B cell (primary cell): ENCODE measurements at regions not wholly inside any gene's neighbourhood (a gene's known extent, or its start where the extent isn't known, plus 50 kb on each side); places are given as distances from the start of the nearest gene placed in this dataset.

ENCODE experiments used
- ATAC-seq: fragments of 200-7000 bp; cut with Tn5 transposase; one replicate; pipeline ENCODE4 v1.10.0; 2021; ENCODE audit warnings: low read depth, mild to moderate bottlenecking, moderate number of reproducible peaks, moderate library complexity
- CTCF ChIA-PET: fragments of 350-600 bp; sonication (Branson Sonifier 250); formaldehyde crosslinking; loops from one replicate; lab custom pipeline; 2021; ENCODE audit warnings: antibody characterized with exemption, inconsistent platforms; lab: Charles Lee
- POLR2A ChIA-PET: fragments of 350-600 bp; sonication (Branson Sonifier 250); formaldehyde crosslinking; loops from one replicate; lab custom pipeline; 2021; ENCODE audit warnings: antibody characterized with exemption; lab: Charles Lee
- DNase-seq: peaks from one replicate; pipeline ENCODE4 v3.0.0; 2013
- H2AFZ ChIP-seq: 2 replicates; pipeline ENCODE4 v1.6.1; 2012; ENCODE audit warnings: mild to moderate bottlenecking, low read depth, low read length; ENCODE audit not compliant: insufficient read depth, poor library complexity, severe bottlenecking
- H3K27ac ChIP-seq, 2 donors: 1 replicate in 1 of 2; 2 replicates in 1 of 2; pipeline ENCODE4 v1.5.1; 2012 to 2013; ENCODE audit warnings: low read length in 2 of 2, mild to moderate bottlenecking in 2 of 2, moderate library complexity in 1 of 2
- H3K27me3 ChIP-seq, 4 experiments: fragments of 200-600 bp in 1 of 4; sonication (generic) in 1 of 4; replicated peaks in 1 of 4; 1 replicate in 2 of 4; 2 replicates in 2 of 4; pipeline versions ENCODE4 v1.6.1 to v1.7.0; 2013 to 2016; ENCODE audit warnings: low read length in 3 of 4, mild to moderate bottlenecking in 2 of 4, mixed read lengths in 1 of 4, moderate library complexity in 1 of 4; ENCODE audit not compliant: insufficient read depth in 4 of 4, control insufficient read depth in 3 of 4; ENCODE audit errors: control extremely low read depth in 1 of 4
- H3K36me3 ChIP-seq, 2 experiments: replicated peaks in 1 of 2; 1 replicate in 1 of 2; 2 replicates in 1 of 2; pipeline versions ENCODE4 v1.6.1 to v1.7.1; 2013; ENCODE audit warnings: low read length in 1 of 2; ENCODE audit not compliant: insufficient read depth in 2 of 2, control insufficient read depth in 1 of 2; ENCODE audit errors: control extremely low read depth in 1 of 2, extremely low read depth in 1 of 2
- H3K4me1 ChIP-seq, 2 donors: fragments of 200-600 bp in 1 of 2; sonication (generic) in 1 of 2; 1 replicate in 1 of 2; 2 replicates in 1 of 2; pipeline versions ENCODE4 v1.5.1 to v1.6.1; 2013 to 2017; ENCODE audit warnings: low read length in 2 of 2; ENCODE audit not compliant: control insufficient read depth in 2 of 2, insufficient read depth in 2 of 2
- H3K4me2 ChIP-seq: replicated peaks from 2 replicates; pipeline ENCODE3; 2012; ENCODE audit warnings: mild to moderate bottlenecking, low read depth, low read length; ENCODE audit not compliant: poor library complexity, severe bottlenecking
- H3K4me3 ChIP-seq, 5 experiments: fragments of 200-600 bp in 1 of 5; sonication (generic) in 1 of 5; 1 replicate in 3 of 5; 2 replicates in 2 of 5; pipeline versions ENCODE4 v1.5.1 to v1.7.0; 2011 to 2016; ENCODE audit warnings: low read length in 4 of 5, mild to moderate bottlenecking in 4 of 5, low read depth in 2 of 5, control low read depth in 1 of 5, moderate library complexity in 1 of 5; ENCODE audit not compliant: insufficient read depth in 1 of 5; ENCODE audit errors: control extremely low read depth in 1 of 5, extremely low read depth in 1 of 5
- H3K79me2 ChIP-seq: fragments of 200-600 bp; sonication (generic); one replicate; pipeline ENCODE4 v1.6.0; 2016; ENCODE audit warnings: low read length; ENCODE audit not compliant: control insufficient read depth, insufficient read depth
- H3K9ac ChIP-seq: fragments of 200-600 bp; sonication (generic); 2 replicates; pipeline ENCODE4 v1.6.1; 2017; ENCODE audit warnings: mild to moderate bottlenecking, low read length, moderate library complexity
- H3K9me3 ChIP-seq, 3 donors: one replicate each; pipeline versions ENCODE4 v1.6.1 to v1.7.1; 2013; ENCODE audit warnings: low read length in 2 of 3; ENCODE audit not compliant: control insufficient read depth in 2 of 3, insufficient read depth in 1 of 3; ENCODE audit errors: control extremely low read depth in 1 of 3
- H4K20me1 ChIP-seq: 2 replicates; pipeline ENCODE4 v1.6.0; 2012; ENCODE audit warnings: mild to moderate bottlenecking, low read length; ENCODE audit not compliant: insufficient read depth, control insufficient read depth, poor library complexity, severe bottlenecking
- H3K27ac Mint-ChIP-seq: one replicate; pipeline ENCODE4 v1.8.0; 2021; ENCODE audit warnings: mixed read lengths
- H3K27me3 Mint-ChIP-seq: one replicate; pipeline ENCODE4 v1.8.0; 2021; ENCODE audit warnings: mixed read lengths
- H3K4me1 Mint-ChIP-seq: one replicate; pipeline ENCODE4 v1.8.0; 2021; ENCODE audit warnings: mixed read lengths
- H3K4me3 Mint-ChIP-seq: one replicate; pipeline ENCODE4 v1.8.0; 2021; ENCODE audit warnings: mixed read lengths
- H3K9me3 Mint-ChIP-seq: one replicate; pipeline ENCODE4 v1.8.0; 2022; ENCODE audit warnings: mixed read lengths; ENCODE audit not compliant: insufficient read depth
- CTCF ChIP-seq: fragments of 200-600 bp; IDR thresholded peaks from one replicate; pipeline ENCODE4 v1.8.0; 2022; ENCODE audit warnings: antibody characterized with exemption, mild to moderate bottlenecking
- EZH2 ChIP-seq: IDR thresholded peaks from 2 replicates; pipeline ENCODE4 v1.6.1; 2012; ENCODE audit warnings: borderline replicate concordance, low read depth, mild to moderate bottlenecking, moderate library complexity, low read length; ENCODE audit not compliant: insufficient read depth, poor library complexity, severe bottlenecking
- WGBS: methylation state at CpG from one replicate; pipeline ENCODE4 v1.1.5; 2013; ENCODE audit warnings: missing lambda C conversion rate; ENCODE audit not compliant: insufficient coverage; 5-methylcytosine and 5-hydroxymethylcytosine counted together
- intact Hi-C: fragments of 100-400 bp; cut with micrococcal nuclease; formaldehyde crosslinking; loops from one replicate; pipeline ENCODE4 v1.10.0; 2022

GRCh38 chr9:115498303-115498702 is 380.3 kb upstream of the TNC start:
- Histone ChIP-seq H3K27ac (no peak overlapping the region), H3K4me3 (no peak overlapping the region), H3K36me3 (no peaks in the 10 kb centered on the region), H2AFZ (no peak overlapping the region), H3K9ac (no peak overlapping the region), H3K4me1 (no peaks in the 10 kb centered on the region), H3K27me3 (peaks cover 0 to 4% (median 0%) of the 10 kb centered on the region in 4 experiments), H3K9me3 (no peaks in the 10 kb centered on the region), H4K20me1 (no peaks in the 10 kb centered on the region), H3K79me2 (no peaks in the 10 kb centered on the region), H3K4me2 (no peak overlapping the region)
- POLR2A ChIA-PET: no interaction called here
- no peak for TF ChIP-seq CTCF
- TF ChIP-seq EZH2: no peak
- ATAC-seq (no peak), DNase-seq (no peak)
- Mint-ChIP-seq H3K9me3 (no peaks in the 10 kb centered on the region), H3K27ac (no peak overlapping the region), H3K27me3 (peaks cover 9% of the 10 kb centered on the region), H3K4me3 (no peak overlapping the region), H3K4me1 (no peaks in the 10 kb centered on the region)
- WGBS: 93% methylated on average over 3 of the region's 4 CpGs
- CTCF ChIA-PET: no interaction called here
- intact Hi-C loops: no loop called here

GRCh38 chr9:115507148-115507547 is 389.2 kb upstream of the TNC start:
- Histone ChIP-seq H3K79me2 (no peaks in the 10 kb centered on the region), H3K27me3 (no peaks in the 10 kb centered on the region), H2AFZ (no peak overlapping the region), H4K20me1 (no peaks in the 10 kb centered on the region), H3K36me3 (no peaks in the 10 kb centered on the region), H3K4me1 (no peaks in the 10 kb centered on the region), H3K9me3 (no peaks in the 10 kb centered on the region), H3K4me3 (no peak overlapping the region), H3K9ac (no peak overlapping the region), H3K27ac (no peak overlapping the region), H3K4me2 (no peak overlapping the region)
- DNase-seq: no peak
- ATAC-seq: no peak
- ChIA-PET POLR2A (no interaction called here), CTCF (no interaction called here)
- TF ChIP-seq EZH2 (no peak), CTCF (no peak)
- no peak overlapping the region for H3K4me3 Mint-ChIP-seq
- H3K27me3 Mint-ChIP-seq: peaks cover 7% of the 10 kb centered on the region
- no peaks in the 10 kb centered on the region for H3K9me3 Mint-ChIP-seq
- intact Hi-C loops: no loop called here
- no peaks in the 10 kb centered on the region for H3K4me1 Mint-ChIP-seq
- H3K27ac Mint-ChIP-seq: no peak overlapping the region
